ENCODE measurements at regions not wholly inside any gene's neighbourhood (a gene's known extent, or its start where the extent isn't known, plus 50 kb on each side); places are given as distances from the start of the nearest gene placed in this dataset.
"Not testable (repeated sequence)": the region's sequence is repeated elsewhere in the genome, so short reads cannot be mapped to it uniquely, and the experiment has no call there.

GRCh38 chr13:99695857-99696256 is 194.6 kb downstream of the TM9SF2 start:
- DNase-seq: no peak

GRCh38 chr13:99693852-99694611 is 192.8 kb downstream of the TM9SF2 start:
- DNase-seq: no peak

DNA sequence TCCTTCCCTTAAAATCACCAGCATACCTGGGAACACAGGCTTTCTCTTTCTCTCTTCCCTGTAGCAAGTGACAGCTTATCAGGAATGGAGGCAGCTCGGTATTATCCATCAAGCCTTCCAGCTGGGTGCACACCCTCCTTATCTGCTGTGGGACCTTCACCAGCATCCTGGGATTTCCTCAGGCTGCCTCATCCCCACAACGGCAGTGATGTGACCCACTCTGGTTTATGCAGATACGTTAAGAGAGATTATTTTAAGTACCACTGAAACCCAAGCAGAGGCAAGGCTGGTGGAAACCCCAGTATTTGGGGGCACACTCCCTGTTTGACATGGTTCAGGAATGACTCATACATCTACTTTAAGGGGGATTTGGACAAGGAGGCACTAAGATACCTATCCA is 192.1 kb downstream of the TM9SF2 start:
- no peak for DNase-seq

GRCh38 chr13:99692854-99693253 is 191.6 kb downstream of the TM9SF2 start:
- no peak for DNase-seq

DNA sequence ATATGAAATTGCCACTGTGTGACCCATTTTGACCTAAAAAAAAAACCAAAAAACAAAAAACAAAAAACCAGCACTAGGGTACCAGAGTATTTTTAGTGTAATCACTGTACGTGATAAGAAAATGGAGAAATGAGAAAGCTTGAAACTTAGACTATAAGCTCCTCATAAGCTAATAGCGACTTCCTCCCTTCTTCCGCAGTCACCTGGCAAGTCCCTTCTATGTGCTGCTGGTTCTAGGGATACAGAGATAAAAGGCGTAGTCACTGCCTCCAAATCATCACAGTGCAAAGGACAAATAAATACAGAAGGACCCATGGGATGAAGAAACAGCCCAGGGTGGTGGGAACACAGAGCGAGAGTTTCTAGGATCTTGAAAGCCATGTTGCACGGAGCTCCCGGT is 190.3 kb downstream of the TM9SF2 start:
- no peak for DNase-seq

GRCh38 chr13:99690426-99691174 is 189.3 kb downstream of the TM9SF2 start:
- DNase-seq: no peak

DNA sequence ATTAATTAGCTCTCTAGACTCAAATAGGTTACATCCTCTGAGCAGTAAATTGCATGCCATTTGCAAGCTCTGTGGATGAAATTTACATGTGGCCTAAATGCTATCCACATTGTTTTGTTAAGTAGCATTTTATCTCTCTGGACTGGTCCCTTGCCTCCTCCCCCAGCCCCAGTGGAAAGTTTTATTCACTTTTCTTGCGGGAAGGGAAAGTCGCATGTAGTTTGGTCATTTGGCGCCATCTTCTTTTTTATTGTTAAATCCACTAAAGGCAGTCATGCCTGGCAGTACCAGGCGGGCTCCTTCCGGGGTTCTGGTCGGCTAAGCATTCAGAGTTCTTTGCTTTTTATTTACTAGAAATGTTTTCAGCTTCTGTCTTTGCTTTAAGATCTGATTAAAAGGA is 188.7 kb downstream of the TM9SF2 start:
- no peak for DNase-seq

DNA sequence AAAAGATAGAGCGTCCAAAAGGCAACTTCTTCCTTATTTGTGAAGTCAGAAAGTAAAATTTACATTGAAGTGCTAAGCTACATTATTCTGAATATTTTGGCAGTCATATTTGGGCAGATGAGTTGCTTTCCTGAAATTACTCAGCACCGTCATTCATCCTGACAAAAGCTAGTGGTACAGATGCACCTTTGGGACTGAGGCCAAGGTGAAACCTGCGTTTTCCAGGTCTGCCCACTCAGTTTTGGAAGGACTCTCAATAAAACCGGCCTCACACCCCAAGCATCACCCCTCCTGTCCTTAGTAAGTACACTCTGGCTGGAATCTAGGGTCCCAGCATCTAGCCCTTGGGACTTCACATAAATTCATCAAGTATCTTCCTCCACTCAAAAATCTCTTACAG is 187.5 kb downstream of the TM9SF2 start:
- no peak for DNase-seq

- DNase-seq: no peak
Measured at GRCh38 chr13:99687723-99688397, 186.6 kb downstream of the TM9SF2 start.

GRCh38 chr13:99686944-99687411 is 185.7 kb downstream of the TM9SF2 start:
- DNase-seq: no peak

GRCh38 chr13:99686157-99686572 is 184.9 kb downstream of the TM9SF2 start:
- no peak for DNase-seq

- no peak for DNase-seq
Measured at GRCh38 chr13:99681695-99682094, 180.4 kb downstream of the TM9SF2 start.

DNA sequence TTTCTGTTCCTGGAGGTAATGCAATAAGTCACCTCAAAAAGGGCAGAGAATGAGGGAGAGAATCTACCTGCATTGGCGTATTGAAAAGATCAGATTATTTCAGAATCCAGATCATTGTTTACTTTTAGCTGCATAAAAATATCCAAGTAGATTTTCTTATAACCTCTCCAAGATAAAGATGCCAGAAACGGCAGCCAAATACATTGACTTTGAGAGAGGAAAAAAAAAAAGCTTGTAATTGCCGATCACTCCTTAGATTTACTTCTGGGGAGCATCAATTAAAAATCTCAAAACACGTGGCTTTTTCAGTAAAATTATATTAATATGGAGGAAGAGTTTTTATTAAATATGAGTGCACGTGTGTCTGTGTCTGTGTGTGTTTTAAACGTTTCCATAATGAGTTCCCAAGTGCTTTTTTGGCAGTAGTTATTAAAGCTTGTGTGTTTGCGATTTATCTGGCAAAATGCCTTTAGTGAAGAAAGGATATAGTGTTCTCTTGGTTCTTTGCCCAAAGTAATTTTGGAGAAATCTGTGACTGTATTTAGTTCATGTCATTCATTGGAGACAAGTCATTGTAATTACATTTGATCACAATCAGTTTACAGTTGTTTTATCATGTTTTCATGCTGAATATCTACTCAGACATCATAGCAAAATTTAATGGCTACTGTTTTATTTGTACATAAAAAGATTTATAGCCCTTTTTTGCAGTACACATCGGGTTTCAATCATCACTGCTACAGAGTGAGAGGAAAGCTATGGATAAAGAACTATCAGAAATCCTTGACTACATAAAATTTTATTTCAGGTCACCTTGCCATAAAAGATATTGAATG is 176.1 kb downstream of the TM9SF2 start:
- no peak for DNase-seq

DNA sequence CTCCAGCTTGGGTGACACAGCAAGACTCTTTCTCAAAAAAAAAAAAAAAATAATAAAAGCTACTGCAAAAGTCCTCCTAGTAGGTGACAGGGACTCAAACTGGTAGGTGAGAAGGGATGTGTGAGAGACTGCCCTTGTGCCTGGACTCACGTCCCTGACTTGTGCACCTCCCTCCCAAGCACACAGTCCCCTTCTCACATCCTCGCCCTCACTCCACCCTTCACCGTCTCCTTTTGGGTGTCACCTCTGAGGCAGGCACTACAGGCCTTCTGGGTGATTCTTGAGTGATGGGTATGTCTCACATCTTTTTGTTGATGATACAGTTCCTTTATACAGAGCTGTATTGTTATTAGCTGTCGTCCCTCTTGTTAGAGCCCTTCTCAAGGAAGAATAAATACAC is 170.5 kb downstream of the TM9SF2 start:
- DNase-seq: no peak

DNA sequence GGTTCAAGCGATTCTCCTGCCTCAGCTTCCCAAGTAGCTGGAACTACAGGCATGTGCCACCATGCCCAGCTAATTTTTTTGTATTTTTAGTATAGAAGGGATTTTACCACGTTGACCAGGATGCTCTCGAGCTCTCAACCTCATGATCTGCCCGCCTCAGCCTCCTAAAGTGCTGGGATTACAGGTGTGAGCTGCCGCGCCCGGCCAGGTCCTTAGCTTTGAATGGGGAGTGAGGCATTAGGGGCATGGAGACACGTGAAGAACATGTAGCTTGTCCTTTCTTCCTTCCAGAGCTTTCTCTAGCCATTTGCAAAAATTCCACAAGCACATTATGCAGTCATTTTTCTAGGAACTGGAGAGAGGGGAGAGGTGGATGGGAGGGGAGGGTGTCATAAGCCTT is 167.8 kb downstream of the TM9SF2 start:
- DNase-seq: not testable (repeated sequence)

- no peak for DNase-seq
Measured at GRCh38 chr13:99666146-99666805, 165.0 kb downstream of the TM9SF2 start.

GRCh38 chr13:99665711-99666110 is 164.4 kb downstream of the TM9SF2 start:
- DNase-seq: no peak

DNA sequence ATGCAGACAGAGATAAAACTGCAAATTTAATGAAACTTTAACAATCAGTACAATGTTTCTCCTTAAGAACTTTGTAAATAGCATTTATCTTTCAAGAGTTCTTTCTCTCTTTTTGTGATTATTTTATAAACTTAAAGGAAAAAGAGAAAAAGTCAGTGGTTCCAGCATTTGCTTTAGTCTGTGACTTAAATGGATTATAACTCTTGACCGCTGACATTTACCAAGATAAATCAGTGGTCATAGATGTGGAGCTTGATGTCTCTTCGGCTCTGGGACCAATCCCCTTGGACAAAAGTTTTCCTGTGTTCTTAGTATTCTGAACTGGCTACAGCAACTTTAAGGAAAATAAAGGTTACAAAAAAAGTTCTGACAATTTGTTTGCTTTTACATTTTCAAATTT is 162.6 kb downstream of the TM9SF2 start:
- no peak for DNase-seq

- DNase-seq: no peak
Measured at GRCh38 chr13:99663185-99663825, 162.0 kb downstream of the TM9SF2 start.

DNA sequence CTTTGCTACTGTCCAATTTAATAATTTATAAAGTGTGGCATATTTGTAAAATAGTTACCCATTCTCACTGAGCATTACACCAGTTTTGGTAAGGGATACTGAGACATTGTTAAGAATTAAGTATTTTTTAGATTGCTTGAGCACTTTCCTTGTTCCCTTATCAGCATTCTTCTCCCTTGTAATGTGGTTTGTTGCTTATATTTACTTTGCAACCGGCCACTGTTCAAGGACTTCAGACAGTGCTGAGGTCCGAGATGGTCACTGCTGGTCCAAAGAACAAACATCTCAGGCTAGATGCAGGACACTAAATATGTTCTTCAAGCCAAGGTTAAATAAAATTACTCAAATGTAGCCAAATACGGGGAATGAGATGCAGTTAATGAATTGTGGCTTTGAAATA is 161.4 kb downstream of the TM9SF2 start:
- DNase-seq: no peak

DNA sequence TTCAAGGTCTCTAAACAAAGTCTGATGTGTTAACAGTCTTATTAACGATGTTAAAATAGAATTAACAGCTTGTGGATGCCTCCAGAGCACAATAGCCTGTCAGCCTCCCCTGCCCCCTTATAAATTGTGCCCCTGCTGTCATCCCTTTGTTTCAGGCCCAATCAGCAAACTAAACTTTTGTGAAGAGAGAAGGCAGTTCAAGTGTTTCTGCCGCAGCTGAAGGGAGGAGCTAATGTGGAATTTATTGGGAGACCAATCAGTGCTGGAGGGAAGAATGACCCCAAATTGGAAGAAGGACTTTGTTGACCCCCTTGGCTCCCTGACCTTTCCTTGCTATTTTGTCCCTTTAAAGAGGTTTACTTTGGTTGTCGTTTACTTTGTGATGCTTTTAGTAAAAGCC is 160.5 kb downstream of the TM9SF2 start:
- no peak for DNase-seq
